H9 (cell line): ENCODE measurements at regions not wholly inside any gene's neighbourhood (a gene's known extent, or its start where the extent isn't known, plus 50 kb on each side); places are given as distances from the start of the nearest gene placed in this dataset.

Source experiments
- DNase-seq: peaks from one replicate; pipeline ENCODE4 v3.0.0-alpha.2; 2017
- H2AFZ ChIP-seq: one replicate; pipeline ENCODE4 v1.6.1; 2013; ENCODE audit warnings: mild to moderate bottlenecking, low read length, control low read depth, moderate library complexity
- H2AK5ac ChIP-seq: 2 replicates; pipeline ENCODE4 v1.6.1; 2013; ENCODE audit warnings: low read length, control low read depth, mixed read lengths; ENCODE audit not compliant: insufficient read length
- H2BK120ac ChIP-seq: one replicate; pipeline ENCODE4 v1.6.1; 2013; ENCODE audit warnings: low read depth, mild to moderate bottlenecking, low read length, control low read depth, inconsistent platforms; ENCODE audit not compliant: poor library complexity, severe bottlenecking
- H2BK12ac ChIP-seq: 2 replicates; pipeline ENCODE4 v1.6.1; 2013; ENCODE audit warnings: low read length, control low read depth, mixed read lengths, low read depth; ENCODE audit not compliant: insufficient read length
- H2BK15ac ChIP-seq: 2 replicates; pipeline ENCODE4 v1.6.1; 2013; ENCODE audit warnings: low read depth, low read length, control low read depth
- H2BK20ac ChIP-seq: one replicate; pipeline ENCODE4 v1.6.1; 2013; ENCODE audit warnings: low read depth, mild to moderate bottlenecking, low read length, control low read depth, inconsistent platforms; ENCODE audit not compliant: poor library complexity, severe bottlenecking
- H2BK5ac ChIP-seq: 2 replicates; pipeline ENCODE4 v1.6.1; 2013; ENCODE audit warnings: low read length, control low read depth, mixed read lengths; ENCODE audit not compliant: insufficient read length
- H3K14ac ChIP-seq: 2 replicates; pipeline ENCODE4 v1.6.1; 2013; ENCODE audit warnings: low read length, control low read depth; ENCODE audit not compliant: insufficient read depth
- H3K18ac ChIP-seq: 2 replicates; pipeline ENCODE4 v1.6.1; 2013; ENCODE audit warnings: low read depth, mild to moderate bottlenecking, mixed read lengths, low read length, control low read depth; ENCODE audit not compliant: insufficient read length
- H3K23ac ChIP-seq: 2 replicates; pipeline ENCODE4 v1.6.1; 2013; ENCODE audit warnings: low read length, control low read depth, mixed read lengths, low read depth; ENCODE audit not compliant: insufficient read length
- H3K23me2 ChIP-seq: 2 replicates; pipeline ENCODE4 v1.6.1; 2013; ENCODE audit warnings: low read depth, mild to moderate bottlenecking, mixed read lengths, low read length, control low read depth; ENCODE audit not compliant: insufficient read length, poor library complexity, severe bottlenecking
- H3K27ac ChIP-seq: 2 replicates; pipeline ENCODE4 v1.5.1; 2013; ENCODE audit warnings: low read length, control low read depth, mixed read lengths, low read depth; ENCODE audit not compliant: insufficient read length
- H3K27me3 ChIP-seq: 2 replicates; pipeline ENCODE4 v1.6.1; 2013; ENCODE audit warnings: low read length, control low read depth, inconsistent platforms; ENCODE audit not compliant: insufficient read depth
- H3K4ac ChIP-seq: 2 replicates; pipeline ENCODE4 v1.6.1; 2013; ENCODE audit warnings: low read depth, mild to moderate bottlenecking, control low read depth, inconsistent platforms, low read length, moderate library complexity
- H3K4me1 ChIP-seq: 2 replicates; pipeline ENCODE4 v1.6.1; 2013; ENCODE audit warnings: low read length, control low read depth, inconsistent platforms; ENCODE audit not compliant: insufficient read depth
- H3K4me2 ChIP-seq: 2 replicates; pipeline ENCODE4 v1.6.1; 2013; ENCODE audit warnings: low read length, control low read depth, mixed read lengths; ENCODE audit not compliant: insufficient read length, insufficient read depth
- H3K56ac ChIP-seq: 2 replicates; pipeline ENCODE4 v1.6.1; 2013; ENCODE audit warnings: low read depth, mild to moderate bottlenecking, mixed read lengths, low read length, control low read depth; ENCODE audit not compliant: insufficient read length
- H3K79me1 ChIP-seq: 2 replicates; pipeline ENCODE4 v1.6.1; 2013; ENCODE audit warnings: low read depth, mild to moderate bottlenecking, moderate library complexity, low read length, control low read depth, inconsistent platforms; ENCODE audit not compliant: insufficient read depth, poor library complexity, severe bottlenecking
- H3K79me2 ChIP-seq: 2 replicates; pipeline ENCODE4 v1.6.1; 2013; ENCODE audit warnings: low read length, control low read depth, inconsistent platforms; ENCODE audit not compliant: insufficient read depth
- H3K9ac ChIP-seq: 2 replicates; pipeline ENCODE4 v1.6.1; 2013; ENCODE audit warnings: low read length, control low read depth, mixed read lengths; ENCODE audit not compliant: insufficient read length; ENCODE audit errors: extremely low read depth
- H3K9me3 ChIP-seq: one replicate; pipeline ENCODE4 v1.6.1; 2013; ENCODE audit warnings: low read depth, low read length, inconsistent platforms; ENCODE audit not compliant: control insufficient read depth
- H3T11ph ChIP-seq: one replicate; pipeline ENCODE4 v1.6.1; 2013; ENCODE audit warnings: mild to moderate bottlenecking, low read length, control low read depth, inconsistent platforms
- H4K20me1 ChIP-seq: one replicate; pipeline ENCODE4 v1.6.1; 2013; ENCODE audit not compliant: control insufficient read depth, insufficient read length, insufficient read depth
- H4K5ac ChIP-seq: 2 replicates; pipeline ENCODE4 v1.6.1; 2013; ENCODE audit warnings: low read depth, mild to moderate bottlenecking, mixed read lengths, low read length, control low read depth; ENCODE audit not compliant: insufficient read length
- H4K8ac ChIP-seq: replicated peaks from 2 replicates; pipeline ENCODE4 v1.6.1; 2013; ENCODE audit warnings: low read length, control low read depth, mixed read lengths, low read depth; ENCODE audit not compliant: insufficient read length
- H4K91ac ChIP-seq: 2 replicates; pipeline ENCODE4 v1.6.1; 2013; ENCODE audit warnings: low read depth, mild to moderate bottlenecking, moderate library complexity, mixed read lengths, low read length, control low read depth; ENCODE audit not compliant: insufficient read length
- H3K27ac Mint-ChIP-seq, 3 experiments: 2 replicates in 2 of 3; 3 replicates in 1 of 3; pipeline ENCODE4 v1.8.0; 2020 to 2021; ENCODE audit warnings: mixed read lengths in 3 of 3, mild to moderate bottlenecking in 1 of 3, moderate library complexity in 1 of 3
- H3K27me3 Mint-ChIP-seq: 2 replicates; pipeline ENCODE4 v1.8.0; 2021; ENCODE audit warnings: low read depth, mild to moderate bottlenecking, moderate library complexity, mixed read lengths
- H3K36me3 Mint-ChIP-seq, 3 experiments: 2 replicates in 2 of 3; 3 replicates in 1 of 3; pipeline ENCODE4 v1.8.0; 2020 to 2021; ENCODE audit warnings: low read depth in 3 of 3, mixed read lengths in 3 of 3; ENCODE audit not compliant: insufficient read depth in 1 of 3
- H3K4me1 Mint-ChIP-seq, 2 experiments: 2 replicates each; pipeline ENCODE4 v1.8.0; 2020; ENCODE audit warnings: mixed read lengths in 2 of 2
- H3K4me3 Mint-ChIP-seq, 2 experiments: 2 replicates in 1 of 2; 3 replicates in 1 of 2; pipeline ENCODE4 v1.8.0; 2020 to 2021; ENCODE audit warnings: mild to moderate bottlenecking in 2 of 2, mixed read lengths in 2 of 2, moderate library complexity in 1 of 2
- H3K9me3 Mint-ChIP-seq, 2 experiments: 2 replicates in 1 of 2; 3 replicates in 1 of 2; pipeline ENCODE4 v1.8.0; 2020; ENCODE audit warnings: mild to moderate bottlenecking in 2 of 2, mixed read lengths in 2 of 2, moderate library complexity in 1 of 2
- CTCF ChIP-seq: fragments of 200-600 bp; sonication (generic); conservative IDR thresholded peaks from 3 replicates; pipeline ENCODE4 v1.8.0; 2021; ENCODE audit warnings: antibody characterized with exemption, mild to moderate bottlenecking
- WGBS: extraction: QIAGEN DNeasy Blood & Tissue Kit; methylation state at CpG from one replicate; pipeline ENCODE4 v1.1.7; 2013; ENCODE audit warnings: missing lambda C conversion rate, low lambda C conversion rate, mixed read lengths; ENCODE audit not compliant: insufficient read length; ENCODE audit errors: extremely low coverage; 5-methylcytosine and 5-hydroxymethylcytosine counted together

GRCh38 chr2:188032306-188032705, 259.4 kb upstream of the GULP1 start:
- Histone ChIP-seq H3K4ac (peak overlapping the region; percentile 91), H4K5ac (peak overlapping the region; percentile 49), H3K23ac (no peak overlapping the region), H3K23me2 (peaks cover 13% of the 10 kb centered on the region), H3T11ph (no peak overlapping the region), H2BK120ac (peak overlapping the region; percentile 92), H3K27ac (peak overlapping the region; percentile 100), H2AFZ (no peak overlapping the region), H3K9ac (peak overlapping the region; percentile 46), H3K14ac (no peak overlapping the region), H3K4me1 (no peaks in the 10 kb centered on the region; the same call in 1 of the 2 replicates), H2BK15ac (no peak overlapping the region), H3K4me2 (peak overlapping the region; percentile 95), H4K91ac (peak overlapping the region; percentile 65), H2AK5ac (peak overlapping the region; percentile 15), H3K27me3 (no peaks in the 10 kb centered on the region), H3K18ac (no peak overlapping the region), H3K9me3 (no peaks in the 10 kb centered on the region), H3K79me1 (peaks cover 3% of the 10 kb centered on the region), H4K8ac (no peak overlapping the region), H2BK12ac (no peak overlapping the region), H3K79me2 (peaks cover 12% of the 10 kb centered on the region; the same call in 1 of the 2 replicates), H2BK20ac (peak overlapping the region; percentile 99), H4K20me1 (no peaks in the 10 kb centered on the region), H2BK5ac (peak overlapping the region; percentile 97), H3K56ac (no peak overlapping the region)
- Mint-ChIP-seq H3K36me3 (peaks cover 0 to 8% (median 7%) of the 10 kb centered on the region in 3 experiments; a peak in 4 of 7 replicates), H3K4me3 (no peak overlapping the region; a peak in 1 of 5 replicates), H3K4me1 (peaks cover 45% of the 10 kb centered on the region in 2 experiments), H3K27me3 (no peaks in the 10 kb centered on the region), H3K9me3 (peaks cover 4% of the 10 kb centered on the region in 2 experiments; a peak in 4 of 5 replicates), H3K27ac (peak overlapping the region in 1 of 3 experiments; percentile 94; a peak in 3 of 7 replicates)
- DNase-seq: peak; percentile 85
- WGBS: no CpG with 5 or more reads among the region's 3 CpGs
- no peak for TF ChIP-seq CTCF
